CD4-positive, alpha-beta T cell (primary cell): ENCODE measurements at regions not wholly inside any gene's neighbourhood (a gene's known extent, or its start where the extent isn't known, plus 50 kb on each side); places are given as distances from the start of the nearest gene placed in this dataset.
"Not testable (repeated sequence)": the region's sequence is repeated elsewhere in the genome, so short reads cannot be mapped to it uniquely, and the experiment has no call there.

Experiments
- ATAC-seq: fragments of 200-7000 bp; cut with Tn5 transposase; one replicate; pipeline ENCODE4 v1.10.0; 2022; ENCODE audit warnings: mild to moderate bottlenecking; ENCODE audit not compliant: poor library complexity
- CTCF ChIA-PET: fragments of 350-600 bp; sonication (Branson Sonifier 250); formaldehyde crosslinking; loops from one replicate; lab custom pipeline; 2021; ENCODE audit warnings: antibody characterized with exemption, inconsistent platforms; lab: Charles Lee
- POLR2A ChIA-PET: fragments of 350-600 bp; sonication (Branson Sonifier 250); formaldehyde crosslinking; loops from one replicate; lab custom pipeline; 2021; ENCODE audit warnings: antibody characterized with exemption, inconsistent platforms; lab: Charles Lee
- DNase-seq, 14 experiments: peaks; one replicate each; pipeline ENCODE4 v3.0.0-alpha.2; 2013 to 2020; ENCODE audit warnings: mixed read lengths in 2 of 14
- H3K27ac ChIP-seq, 2 donors: one replicate each; pipeline versions ENCODE4 v1.5.1 to v1.7.0; 2013; ENCODE audit warnings: low read length in 2 of 2, low read depth in 1 of 2, mild to moderate bottlenecking in 1 of 2
- H3K27me3 ChIP-seq, 2 experiments: 1 replicate in 1 of 2; 2 replicates in 1 of 2; pipeline versions ENCODE4 v1.6.1 to v1.7.0; 2013; ENCODE audit warnings: low read length in 2 of 2, control low read depth in 1 of 2, mild to moderate bottlenecking in 1 of 2, moderate library complexity in 1 of 2; ENCODE audit not compliant: insufficient read depth in 2 of 2, control insufficient read depth in 1 of 2
- H3K36me3 ChIP-seq: one replicate; pipeline ENCODE4 v1.6.1; 2013; ENCODE audit warnings: low read length, control low read depth; ENCODE audit not compliant: insufficient read depth
- H3K4me1 ChIP-seq: one replicate; pipeline ENCODE4 v1.6.1; 2013; ENCODE audit warnings: low read length, control low read depth; ENCODE audit not compliant: insufficient read depth
- H3K4me3 ChIP-seq: one replicate; pipeline ENCODE4 v1.5.1; 2013; ENCODE audit warnings: mild to moderate bottlenecking, low read length, moderate library complexity
- H3K9me3 ChIP-seq, 2 experiments: 1 replicate in 1 of 2; 2 replicates in 1 of 2; pipeline versions ENCODE4 v1.6.1 to v1.7.0; 2013; ENCODE audit warnings: low read length in 2 of 2, mild to moderate bottlenecking in 2 of 2, control low read depth in 1 of 2, moderate library complexity in 1 of 2; ENCODE audit not compliant: control insufficient read depth in 1 of 2, insufficient read depth in 1 of 2
- H3K27ac Mint-ChIP-seq: one replicate; pipeline ENCODE4 v1.8.0; 2020; ENCODE audit warnings: mixed read lengths
- H3K27me3 Mint-ChIP-seq: one replicate; pipeline ENCODE4 v1.8.0; 2021; ENCODE audit warnings: mixed read lengths
- H3K36me3 Mint-ChIP-seq: one replicate; pipeline ENCODE4 v1.8.0; 2021; ENCODE audit warnings: low read depth, mixed read lengths
- H3K4me1 Mint-ChIP-seq: one replicate; pipeline ENCODE4 v1.8.0; 2021; ENCODE audit warnings: low read depth, mixed read lengths
- H3K4me3 Mint-ChIP-seq: one replicate; pipeline ENCODE4 v1.8.0; 2020; ENCODE audit warnings: mild to moderate bottlenecking, mixed read lengths
- H3K9me3 Mint-ChIP-seq: one replicate; pipeline ENCODE4 v1.8.0; 2020; ENCODE audit warnings: mixed read lengths
- CTCF ChIP-seq: fragments of 200-600 bp; IDR thresholded peaks from one replicate; pipeline ENCODE4 v1.8.0; 2022; ENCODE audit warnings: antibody characterized with exemption, mild to moderate bottlenecking
- intact Hi-C, 2 experiments: fragments of 100-400 bp; cut with DNase I in 1 of 2; cut with micrococcal nuclease in 1 of 2; formaldehyde crosslinking; loops; one replicate each; pipeline versions ENCODE4 v1.15.1 to v1.9.0; 2023 to 2025; cut with DNase I, micrococcal nuclease

- no peak overlapping the region for H3K27ac ChIP-seq
- Mint-ChIP-seq H3K4me3 (no peak overlapping the region), H3K27ac (no peak overlapping the region), H3K4me1 (no peaks in the 10 kb centered on the region), H3K27me3 (no peaks in the 10 kb centered on the region), H3K36me3 (no peaks in the 10 kb centered on the region), H3K9me3 (no peaks in the 10 kb centered on the region)
- H3K4me3 ChIP-seq = no peak overlapping the region
- ChIA-PET POLR2A (no interaction called here), CTCF (no interaction called here)
- H3K36me3 ChIP-seq = no peaks in the 10 kb centered on the region
- H3K9me3 ChIP-seq = no peaks in the 10 kb centered on the region
- DNase-seq (no peak), ATAC-seq (no peak)
- no peaks in the 10 kb centered on the region for H3K4me1 ChIP-seq
- H3K27me3 ChIP-seq = no peaks in the 10 kb centered on the region
- intact Hi-C loops = no loop called here
- no peak for TF ChIP-seq CTCF
These were observed 134.0 kb upstream of the FAM174A start for GRCh38 chr5:100401149-100401548.

DNA sequence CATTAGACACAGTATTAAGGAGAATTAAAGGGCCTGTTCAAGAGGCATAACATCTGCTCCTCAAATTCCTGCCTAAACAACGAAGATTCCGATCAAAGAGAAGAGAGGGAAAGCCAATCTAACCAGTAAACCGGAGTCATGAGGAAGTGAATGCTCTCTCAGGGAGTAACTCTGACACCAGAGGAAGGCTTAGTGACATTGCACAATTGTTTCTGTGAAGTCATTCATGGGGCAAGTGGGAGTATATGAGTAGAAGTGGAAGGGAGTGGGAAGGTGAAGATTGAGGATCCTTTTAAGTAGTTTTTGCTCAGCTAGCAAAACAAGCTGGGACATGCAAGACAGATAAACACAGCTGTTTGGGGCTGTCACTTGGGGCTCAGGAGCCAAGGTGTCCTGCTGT lies 136.4 kb upstream of the FAM174A start:
- H3K4me3 ChIP-seq, H3K27me3 Mint-ChIP-seq, POLR2A ChIA-PET, ATAC-seq, H3K4me1 Mint-ChIP-seq, intact Hi-C loops, H3K27ac ChIP-seq, H3K27me3 ChIP-seq, H3K9me3 ChIP-seq, H3K36me3 ChIP-seq, H3K4me3 Mint-ChIP-seq, H3K27ac Mint-ChIP-seq, CTCF ChIA-PET, H3K36me3 Mint-ChIP-seq, DNase-seq, H3K4me1 ChIP-seq, H3K9me3 Mint-ChIP-seq: not testable (repeated sequence)

DNA sequence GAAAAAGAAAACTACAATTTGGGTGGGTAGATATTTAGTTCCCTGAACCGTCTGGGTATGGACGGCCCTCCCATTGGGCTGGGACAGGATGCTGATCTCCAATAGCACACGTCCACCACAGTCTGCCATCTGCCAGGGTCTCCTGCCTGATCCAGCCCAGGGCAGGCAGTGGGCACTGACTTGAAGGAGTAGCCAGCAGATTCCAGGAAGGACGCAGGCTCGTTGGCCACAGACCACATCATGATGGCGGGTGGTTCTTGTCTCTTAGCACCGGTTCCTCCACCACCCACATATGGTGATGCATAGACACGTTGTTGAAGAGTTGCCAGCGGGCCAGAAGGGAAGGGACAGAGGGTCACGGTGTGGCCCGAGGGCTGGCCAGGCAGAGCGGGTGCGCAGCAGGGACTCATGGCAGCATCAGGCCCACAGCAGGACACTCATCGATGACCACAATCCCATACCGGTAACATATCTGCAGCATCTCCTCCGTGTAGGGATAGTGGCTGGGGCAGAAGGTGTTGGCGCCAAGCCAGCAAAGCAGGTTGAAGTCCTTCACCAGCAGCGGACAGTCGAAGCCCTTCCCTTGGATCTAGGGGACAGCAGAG lies 155.8 kb upstream of the FAM174A start:
- H3K4me1 ChIP-seq, H3K36me3 Mint-ChIP-seq, POLR2A ChIA-PET, H3K36me3 ChIP-seq, intact Hi-C loops, H3K9me3 Mint-ChIP-seq, DNase-seq, H3K27ac ChIP-seq, H3K27me3 Mint-ChIP-seq, H3K4me1 Mint-ChIP-seq, H3K9me3 ChIP-seq, ATAC-seq, CTCF ChIA-PET, H3K27me3 ChIP-seq, H3K27ac Mint-ChIP-seq, H3K4me3 ChIP-seq, H3K4me3 Mint-ChIP-seq: not testable (repeated sequence)

DNA sequence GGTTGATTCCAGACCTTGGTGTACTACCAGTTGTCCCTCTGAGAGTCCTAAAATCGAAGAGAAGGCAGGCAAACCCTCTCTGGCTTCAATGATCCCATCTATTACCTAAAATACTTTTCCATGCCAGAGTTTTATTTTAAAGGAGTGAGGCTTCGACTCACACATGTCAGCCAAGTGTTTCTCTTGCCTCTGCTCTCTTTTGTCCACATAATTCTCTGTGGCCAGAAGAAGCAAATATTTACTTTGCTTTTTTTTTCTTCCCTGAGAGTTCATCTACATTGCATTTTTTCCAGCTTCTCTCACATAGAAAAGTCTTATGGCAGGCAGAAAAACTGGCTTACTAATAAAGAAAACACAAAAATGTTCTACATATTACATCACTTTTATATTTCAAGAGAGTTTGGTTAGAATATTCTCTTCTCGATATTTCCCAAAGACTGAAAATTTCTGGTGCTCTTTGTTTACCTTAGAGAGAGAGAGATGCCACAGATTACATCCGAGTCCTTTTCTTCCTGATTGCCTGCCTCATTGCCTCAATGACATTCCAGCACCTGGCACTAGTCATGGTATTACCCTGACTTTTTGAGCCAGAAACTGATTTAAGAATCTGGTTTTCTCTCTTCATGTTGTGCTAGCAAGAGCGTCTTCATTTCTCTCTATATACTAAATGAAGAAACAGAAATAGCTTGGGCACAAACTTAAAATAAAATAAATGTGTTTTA lies 170.3 kb upstream of the FAM174A start:
- H3K27ac Mint-ChIP-seq, H3K36me3 Mint-ChIP-seq, H3K36me3 ChIP-seq, H3K9me3 ChIP-seq, H3K4me1 ChIP-seq, H3K4me3 Mint-ChIP-seq, CTCF ChIA-PET, H3K27me3 Mint-ChIP-seq, DNase-seq, H3K4me1 Mint-ChIP-seq, ATAC-seq, intact Hi-C loops, H3K9me3 Mint-ChIP-seq, H3K27ac ChIP-seq, POLR2A ChIA-PET, H3K27me3 ChIP-seq, H3K4me3 ChIP-seq: not testable (repeated sequence)

- POLR2A ChIA-PET, H3K4me3 Mint-ChIP-seq, intact Hi-C loops: not testable (repeated sequence)
These were observed 170.8 kb upstream of the FAM174A start for GRCh38 chr5:100364343-100364742.

GRCh38 chr5:100359998-100360397 lies 175.2 kb upstream of the FAM174A start:
- H3K36me3 ChIP-seq, DNase-seq, H3K36me3 Mint-ChIP-seq, H3K4me1 Mint-ChIP-seq, H3K27me3 Mint-ChIP-seq, H3K27ac ChIP-seq, H3K27me3 ChIP-seq, CTCF ChIA-PET, H3K27ac Mint-ChIP-seq, H3K4me3 ChIP-seq, POLR2A ChIA-PET, intact Hi-C loops, H3K9me3 Mint-ChIP-seq, ATAC-seq, H3K4me3 Mint-ChIP-seq, H3K9me3 ChIP-seq, H3K4me1 ChIP-seq: not testable (repeated sequence)

More at GRCh38 chr5:100364343-100364742, 170.8 kb upstream of the FAM174A start:
- ATAC-seq, CTCF ChIA-PET, H3K27ac Mint-ChIP-seq, H3K4me1 Mint-ChIP-seq, H3K36me3 Mint-ChIP-seq, H3K27me3 Mint-ChIP-seq, H3K4me1 ChIP-seq, H3K4me3 ChIP-seq, H3K27ac ChIP-seq, H3K27me3 ChIP-seq, H3K9me3 ChIP-seq, H3K36me3 ChIP-seq, DNase-seq, H3K9me3 Mint-ChIP-seq: not testable (repeated sequence)
